Panc1 (cell line): ENCODE measurements at regions not wholly inside any gene's neighbourhood (a gene's known extent, or its start where the extent isn't known, plus 50 kb on each side); places are given as distances from the start of the nearest gene placed in this dataset.

Experiments
- ATAC-seq: fragments of 200-7000 bp; cut with Tn5 transposase; 2 replicates; pipeline ENCODE4 v1.9.1; 2020; ENCODE audit warnings: mild to moderate bottlenecking, moderate library complexity
- BruUV-seq: library from RNA; stranded (reverse); fragments of 400-500 nt; replicated peaks from 2 replicates; lab custom pipeline; 2021; lab: Mats Ljungman, UMichigan
- CTCF ChIA-PET: fragments of 300-600 bp; sonication (Branson Sonifier 250); formaldehyde crosslinking; loops from one replicate; lab custom pipeline; 2022; ENCODE audit warnings: antibody characterized with exemption; lab: Charles Lee
- POLR2A ChIA-PET: fragments of 300-600 bp; sonication (Branson Sonifier 250); formaldehyde crosslinking; loops from one replicate; lab custom pipeline; 2022; ENCODE audit warnings: antibody characterized with exemption; lab: Charles Lee
- DNase-seq: peaks from one replicate; pipeline ENCODE4 v3.0.0-alpha.2; 2010; ENCODE audit warnings: low read depth, low spot score
- H3K27ac ChIP-seq: 2 replicates; pipeline ENCODE4 v1.5.1; 2011; ENCODE audit warnings: mild to moderate bottlenecking, low read length, inconsistent platforms
- H3K27me3 ChIP-seq: fragments of 200-500 bp; sonication (Bioruptor generic); 2 replicates; pipeline ENCODE4 v1.6.0; 2014; ENCODE audit warnings: low read length, inconsistent platforms; ENCODE audit not compliant: control insufficient read depth, insufficient read depth
- H3K36me3 ChIP-seq: fragments of 200-500 bp; sonication (Bioruptor generic); 2 replicates; pipeline ENCODE4 v1.5.1; 2014; ENCODE audit warnings: inconsistent platforms, mild to moderate bottlenecking, low read length, moderate library complexity; ENCODE audit not compliant: control insufficient read depth, insufficient read depth
- H3K4me1 ChIP-seq: 2 replicates; pipeline ENCODE4 v1.5.1; 2011; ENCODE audit warnings: inconsistent platforms, mild to moderate bottlenecking, low read length, moderate library complexity; ENCODE audit not compliant: control insufficient read depth, insufficient read depth
- H3K4me3 ChIP-seq, 2 experiments: 2 replicates each; pipeline ENCODE4 v1.5.1; 2011 to 2012; ENCODE audit warnings: low read depth in 2 of 2, low read length in 2 of 2, mild to moderate bottlenecking in 2 of 2, inconsistent platforms in 1 of 2, moderate library complexity in 1 of 2
- H3K9me3 ChIP-seq: fragments of 200-500 bp; sonication (Bioruptor generic); 2 replicates; pipeline ENCODE4 v1.5.1; 2014; ENCODE audit warnings: low read depth, mild to moderate bottlenecking, inconsistent platforms, low read length, moderate library complexity; ENCODE audit not compliant: control insufficient read depth, insufficient read depth
- POLR2AphosphoS5 ChIP-seq: IDR thresholded peaks from 2 replicates; pipeline ENCODE4 v1.6.1; 2012; ENCODE audit warnings: mild to moderate bottlenecking, low read depth, low read length, moderate library complexity
- SIN3A ChIP-seq: IDR thresholded peaks from 2 replicates; pipeline ENCODE4 v1.6.1; 2012; ENCODE audit warnings: low read depth, mild to moderate bottlenecking, low read length, moderate library complexity, borderline replicate concordance; ENCODE audit not compliant: insufficient read depth
- TCF7L2 ChIP-seq: IDR thresholded peaks from 2 replicates; pipeline ENCODE4 v1.6.1; 2011; ENCODE audit warnings: mild to moderate bottlenecking, low read depth, low read length, inconsistent platforms
- in situ Hi-C: cut with HindIII; loops from 2 replicates; pipeline ENCODE4 v1.10.0; 2016; ENCODE audit warnings: low sequenced_read_pairs, low pct_unique_long_range_greater_than_20kb
- intact Hi-C: fragments of 100-400 bp; cut with micrococcal nuclease; formaldehyde crosslinking; loops from one replicate; pipeline ENCODE4 v1.10.0; 2022; ENCODE audit not compliant: unreplicated experiment
- TF ChIP-seq, protein P1 (sequence below): fragments of 450-650 bp; IDR thresholded peaks from 2 replicates; pipeline ENCODE4 v1.5.1; 2017; ENCODE audit warnings: mild to moderate bottlenecking
- TF ChIP-seq, protein P2 (sequence below), 2 experiments: IDR thresholded peaks; 2 replicates each; pipeline ENCODE4 v1.6.1; 2011 to 2012; ENCODE audit warnings: low read depth in 2 of 2, control low read depth in 1 of 2, low read length in 1 of 2, mild to moderate bottlenecking in 1 of 2, moderate library complexity in 1 of 2; ENCODE audit not compliant: insufficient read depth in 1 of 2

DNA sequence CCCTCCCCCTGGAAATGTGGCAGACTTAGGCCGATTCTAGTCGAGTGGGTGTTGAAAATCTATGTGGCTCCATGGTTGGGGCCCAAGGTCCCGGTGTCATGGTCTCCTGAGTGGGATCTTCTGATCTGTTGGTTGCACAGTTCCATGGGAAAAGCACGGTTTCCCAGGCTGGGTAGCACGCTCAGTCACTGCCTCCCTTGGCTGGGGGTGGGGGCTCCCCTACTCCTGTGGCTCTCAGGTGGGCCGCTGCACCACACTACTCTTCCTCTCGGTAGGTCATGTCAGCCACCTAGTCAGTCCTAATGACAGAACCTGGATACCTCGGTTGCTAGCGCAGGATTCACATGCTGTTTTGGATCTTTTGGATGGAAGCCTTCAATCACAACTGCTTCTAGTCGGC is 247.0 kb downstream of the SPRY2 start:
- intact Hi-C loops (no loop called here), in situ Hi-C loops (no loop called here)
- DNase-seq (no peak), ATAC-seq (no peak)
- ChIA-PET CTCF (no interaction called here), POLR2A (no interaction called here)
- no peaks in the 10 kb centered on the region for H3K36me3 ChIP-seq
- H3K4me3 ChIP-seq, result no peak overlapping the region
- no peaks in the 10 kb centered on the region for H3K9me3 ChIP-seq
- TF ChIP-seq POLR2AphosphoS5 (no peak), SIN3A (no peak)
- TF ChIP-seq, protein P1, sequence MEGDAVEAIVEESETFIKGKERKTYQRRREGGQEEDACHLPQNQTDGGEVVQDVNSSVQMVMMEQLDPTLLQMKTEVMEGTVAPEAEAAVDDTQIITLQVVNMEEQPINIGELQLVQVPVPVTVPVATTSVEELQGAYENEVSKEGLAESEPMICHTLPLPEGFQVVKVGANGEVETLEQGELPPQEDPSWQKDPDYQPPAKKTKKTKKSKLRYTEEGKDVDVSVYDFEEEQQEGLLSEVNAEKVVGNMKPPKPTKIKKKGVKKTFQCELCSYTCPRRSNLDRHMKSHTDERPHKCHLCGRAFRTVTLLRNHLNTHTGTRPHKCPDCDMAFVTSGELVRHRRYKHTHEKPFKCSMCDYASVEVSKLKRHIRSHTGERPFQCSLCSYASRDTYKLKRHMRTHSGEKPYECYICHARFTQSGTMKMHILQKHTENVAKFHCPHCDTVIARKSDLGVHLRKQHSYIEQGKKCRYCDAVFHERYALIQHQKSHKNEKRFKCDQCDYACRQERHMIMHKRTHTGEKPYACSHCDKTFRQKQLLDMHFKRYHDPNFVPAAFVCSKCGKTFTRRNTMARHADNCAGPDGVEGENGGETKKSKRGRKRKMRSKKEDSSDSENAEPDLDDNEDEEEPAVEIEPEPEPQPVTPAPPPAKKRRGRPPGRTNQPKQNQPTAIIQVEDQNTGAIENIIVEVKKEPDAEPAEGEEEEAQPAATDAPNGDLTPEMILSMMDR, result no peak
- H3K27me3 ChIP-seq, result no peaks in the 10 kb centered on the region
- BruUV-seq, result no TSS peak
- H3K27ac ChIP-seq, result no peak overlapping the region
- H3K4me1 ChIP-seq, result no peaks in the 10 kb centered on the region

DNA sequence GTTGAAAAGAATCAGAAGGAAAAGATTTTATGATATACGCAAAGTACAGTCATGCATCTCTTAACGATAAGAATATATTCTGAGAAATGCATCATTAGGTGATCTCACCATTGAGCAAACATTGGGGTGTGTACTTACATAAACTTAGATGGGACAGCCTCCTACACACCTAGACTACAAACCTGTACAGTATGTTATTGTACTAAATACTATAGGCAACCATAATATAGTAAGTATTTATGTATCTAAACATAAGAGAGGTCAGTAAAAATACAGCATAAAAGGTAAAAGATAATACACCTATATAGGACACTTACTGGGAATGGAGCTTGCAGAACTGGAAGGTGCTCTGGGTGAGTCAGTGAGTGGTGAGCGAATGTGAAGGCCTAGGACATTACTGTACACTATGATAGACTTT is 254.6 kb downstream of the SPRY2 start:
- ATAC-seq (peak; percentile 95), DNase-seq (peak; percentile 77)
- Histone ChIP-seq H3K36me3 (no peaks in the 10 kb centered on the region), H3K4me1 (peaks cover 15% of the 10 kb centered on the region), H3K9me3 (no peaks in the 10 kb centered on the region), H3K27ac (peak overlapping the region; percentile 70; the same call in 1 of the 2 replicates), H3K4me3 (no peak overlapping the region), H3K27me3 (no peaks in the 10 kb centered on the region)
- in situ Hi-C loops (no loop called here), intact Hi-C loops (no loop called here)
- BruUV-seq, result no TSS peak
- TF ChIP-seq POLR2AphosphoS5 (no peak), SIN3A (no peak), TCF7L2 (no peak)
- TF ChIP-seq, protein P2, sequence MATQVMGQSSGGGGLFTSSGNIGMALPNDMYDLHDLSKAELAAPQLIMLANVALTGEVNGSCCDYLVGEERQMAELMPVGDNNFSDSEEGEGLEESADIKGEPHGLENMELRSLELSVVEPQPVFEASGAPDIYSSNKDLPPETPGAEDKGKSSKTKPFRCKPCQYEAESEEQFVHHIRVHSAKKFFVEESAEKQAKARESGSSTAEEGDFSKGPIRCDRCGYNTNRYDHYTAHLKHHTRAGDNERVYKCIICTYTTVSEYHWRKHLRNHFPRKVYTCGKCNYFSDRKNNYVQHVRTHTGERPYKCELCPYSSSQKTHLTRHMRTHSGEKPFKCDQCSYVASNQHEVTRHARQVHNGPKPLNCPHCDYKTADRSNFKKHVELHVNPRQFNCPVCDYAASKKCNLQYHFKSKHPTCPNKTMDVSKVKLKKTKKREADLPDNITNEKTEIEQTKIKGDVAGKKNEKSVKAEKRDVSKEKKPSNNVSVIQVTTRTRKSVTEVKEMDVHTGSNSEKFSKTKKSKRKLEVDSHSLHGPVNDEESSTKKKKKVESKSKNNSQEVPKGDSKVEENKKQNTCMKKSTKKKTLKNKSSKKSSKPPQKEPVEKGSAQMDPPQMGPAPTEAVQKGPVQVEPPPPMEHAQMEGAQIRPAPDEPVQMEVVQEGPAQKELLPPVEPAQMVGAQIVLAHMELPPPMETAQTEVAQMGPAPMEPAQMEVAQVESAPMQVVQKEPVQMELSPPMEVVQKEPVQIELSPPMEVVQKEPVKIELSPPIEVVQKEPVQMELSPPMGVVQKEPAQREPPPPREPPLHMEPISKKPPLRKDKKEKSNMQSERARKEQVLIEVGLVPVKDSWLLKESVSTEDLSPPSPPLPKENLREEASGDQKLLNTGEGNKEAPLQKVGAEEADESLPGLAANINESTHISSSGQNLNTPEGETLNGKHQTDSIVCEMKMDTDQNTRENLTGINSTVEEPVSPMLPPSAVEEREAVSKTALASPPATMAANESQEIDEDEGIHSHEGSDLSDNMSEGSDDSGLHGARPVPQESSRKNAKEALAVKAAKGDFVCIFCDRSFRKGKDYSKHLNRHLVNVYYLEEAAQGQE (IDR thresholded peaks at IDR 0.05; ENCODE audit: insufficient read depth in 1 of 2, low read depth in 2 of 2, low read length in 1 of 2), result no peak
- TF ChIP-seq, protein P1, result no peak
- POLR2A ChIA-PET, result no interaction called here
- CTCF ChIA-PET, result interaction anchor here (0.5 kb wide), 1 partner anchor 455 kb away, joined by 3 read pairs; no protein-coding TSS in a partner anchor
